ENCODE measurements at regions not wholly inside any gene's neighbourhood (a gene's known extent, or its start where the extent isn't known, plus 50 kb on each side); places are given as distances from the start of the nearest gene placed in this dataset.

- peaks cover 0 to 6% (median 0%) of the 10 kb centered on the region in 5 donors for H3K4me1 ChIP-seq (ENCODE audit: control insufficient read depth in 5 of 5, insufficient read depth in 5 of 5, low read length in 5 of 5)
- no peaks in the 10 kb centered on the region for H3K9me3 ChIP-seq (ENCODE audit: control insufficient read depth in 5 of 5, low read length in 5 of 5)
- no peak overlapping the region for H3K9ac ChIP-seq (ENCODE audit: low read length in 5 of 5)
- H3K36me3 ChIP-seq (ENCODE audit: control insufficient read depth in 5 of 5, insufficient read depth in 5 of 5, low read length in 5 of 5): no peaks in the 10 kb centered on the region
- no peak overlapping the region for H3K4me3 ChIP-seq (ENCODE audit: low read depth in 1 of 5, low read length in 5 of 5)
- H3K27ac ChIP-seq (ENCODE audit: low read depth, low read length): no peak overlapping the region
- H3K27me3 ChIP-seq (ENCODE audit: control insufficient read depth in 5 of 5, insufficient read depth in 4 of 5, low read length in 5 of 5): no peaks in the 10 kb centered on the region
Observed at GRCh38 chr6:163764565-163764964, 350.0 kb downstream of the QKI start.

- Histone ChIP-seq H3K36me3 (ENCODE audit: control insufficient read depth in 5 of 5, insufficient read depth in 5 of 5, low read length in 5 of 5) (no peaks in the 10 kb centered on the region), H3K9me3 (ENCODE audit: control insufficient read depth in 5 of 5, low read length in 5 of 5) (no peaks in the 10 kb centered on the region), H3K4me3 (ENCODE audit: low read depth in 1 of 5, low read length in 5 of 5) (no peak overlapping the region), H3K9ac (ENCODE audit: low read length in 5 of 5) (no peak overlapping the region), H3K27me3 (ENCODE audit: control insufficient read depth in 5 of 5, insufficient read depth in 4 of 5, low read length in 5 of 5) (no peaks in the 10 kb centered on the region), H3K4me1 (ENCODE audit: control insufficient read depth in 5 of 5, insufficient read depth in 5 of 5, low read length in 5 of 5) (peaks cover 0 to 6% (median 0%) of the 10 kb centered on the region in 5 donors), H3K27ac (ENCODE audit: low read depth, low read length) (no peak overlapping the region)
Observed at GRCh38 chr6:163761481-163761880, 347.0 kb downstream of the QKI start.

- no peaks in the 10 kb centered on the region for H3K36me3 ChIP-seq (ENCODE audit: control insufficient read depth in 5 of 5, insufficient read depth in 5 of 5, low read length in 5 of 5)
- no peaks in the 10 kb centered on the region for H3K27me3 ChIP-seq (ENCODE audit: control insufficient read depth in 5 of 5, insufficient read depth in 4 of 5, low read length in 5 of 5)
- H3K27ac ChIP-seq (ENCODE audit: low read depth, low read length): no peak overlapping the region
- H3K4me1 ChIP-seq (ENCODE audit: control insufficient read depth in 5 of 5, insufficient read depth in 5 of 5, low read length in 5 of 5): peaks cover 0 to 6% (median 0%) of the 10 kb centered on the region in 5 donors
- H3K4me3 ChIP-seq (ENCODE audit: low read depth in 1 of 5, low read length in 5 of 5): no peak overlapping the region
- H3K9me3 ChIP-seq (ENCODE audit: control insufficient read depth in 5 of 5, low read length in 5 of 5): no peaks in the 10 kb centered on the region
- no peak overlapping the region for H3K9ac ChIP-seq (ENCODE audit: low read length in 5 of 5)
Observed at GRCh38 chr6:163760860-163761259, 346.3 kb downstream of the QKI start.

- H3K9ac ChIP-seq (ENCODE audit: low read length in 5 of 5): no peak overlapping the region
- no peaks in the 10 kb centered on the region for H3K9me3 ChIP-seq (ENCODE audit: control insufficient read depth in 5 of 5, low read length in 5 of 5)
- no peaks in the 10 kb centered on the region for H3K36me3 ChIP-seq (ENCODE audit: control insufficient read depth in 5 of 5, insufficient read depth in 5 of 5, low read length in 5 of 5)
- H3K4me1 ChIP-seq (ENCODE audit: control insufficient read depth in 5 of 5, insufficient read depth in 5 of 5, low read length in 5 of 5): peaks cover 0 to 6% (median 4%) of the 10 kb centered on the region in 5 donors
- no peak overlapping the region for H3K27ac ChIP-seq (ENCODE audit: low read depth, low read length)
- H3K4me3 ChIP-seq (ENCODE audit: low read depth in 1 of 5, low read length in 5 of 5): no peak overlapping the region
- no peaks in the 10 kb centered on the region for H3K27me3 ChIP-seq (ENCODE audit: control insufficient read depth in 5 of 5, insufficient read depth in 4 of 5, low read length in 5 of 5)
Observed at GRCh38 chr6:163759542-163759941, 345.0 kb downstream of the QKI start.

- H3K27ac ChIP-seq (ENCODE audit: low read depth, low read length): no peak overlapping the region
- peaks cover 0 to 6% (median 4%) of the 10 kb centered on the region in 5 donors for H3K4me1 ChIP-seq (ENCODE audit: control insufficient read depth in 5 of 5, insufficient read depth in 5 of 5, low read length in 5 of 5)
- peaks cover 0 to 5% (median 4%) of the 10 kb centered on the region in 5 donors for H3K9me3 ChIP-seq (ENCODE audit: control insufficient read depth in 5 of 5, low read length in 5 of 5)
- no peaks in the 10 kb centered on the region for H3K27me3 ChIP-seq (ENCODE audit: control insufficient read depth in 5 of 5, insufficient read depth in 4 of 5, low read length in 5 of 5)
- H3K36me3 ChIP-seq (ENCODE audit: control insufficient read depth in 5 of 5, insufficient read depth in 5 of 5, low read length in 5 of 5): no peaks in the 10 kb centered on the region
- no peak overlapping the region for H3K9ac ChIP-seq (ENCODE audit: low read length in 5 of 5)
- no peak overlapping the region for H3K4me3 ChIP-seq (ENCODE audit: low read depth in 1 of 5, low read length in 5 of 5)
Observed at GRCh38 chr6:163757520-163757919, 343.0 kb downstream of the QKI start.

GRCh38 chr6:163756079-163756478, 341.6 kb downstream of the QKI start:
- Histone ChIP-seq H3K4me3 (ENCODE audit: low read depth in 1 of 5, low read length in 5 of 5) (no peak overlapping the region), H3K4me1 (ENCODE audit: control insufficient read depth in 5 of 5, insufficient read depth in 5 of 5, low read length in 5 of 5) (peaks cover 0 to 6% (median 4%) of the 10 kb centered on the region in 5 donors), H3K27ac (ENCODE audit: low read depth, low read length) (no peak overlapping the region), H3K27me3 (ENCODE audit: control insufficient read depth in 5 of 5, insufficient read depth in 4 of 5, low read length in 5 of 5) (no peaks in the 10 kb centered on the region), H3K36me3 (ENCODE audit: control insufficient read depth in 5 of 5, insufficient read depth in 5 of 5, low read length in 5 of 5) (no peaks in the 10 kb centered on the region), H3K9ac (ENCODE audit: low read length in 5 of 5) (no peak overlapping the region), H3K9me3 (ENCODE audit: control insufficient read depth in 5 of 5, low read length in 5 of 5) (peaks cover 0 to 5% (median 4%) of the 10 kb centered on the region in 5 donors)

GRCh38 chr6:163754866-163755265, 340.3 kb downstream of the QKI start:
- no peak overlapping the region for H3K4me3 ChIP-seq (ENCODE audit: low read depth in 1 of 5, low read length in 5 of 5)
- H3K4me1 ChIP-seq (ENCODE audit: control insufficient read depth in 5 of 5, insufficient read depth in 5 of 5, low read length in 5 of 5): peaks cover 0 to 6% (median 4%) of the 10 kb centered on the region in 5 donors
- H3K36me3 ChIP-seq (ENCODE audit: control insufficient read depth in 5 of 5, insufficient read depth in 5 of 5, low read length in 5 of 5): no peaks in the 10 kb centered on the region
- peaks cover 0 to 5% (median 4%) of the 10 kb centered on the region in 5 donors for H3K9me3 ChIP-seq (ENCODE audit: control insufficient read depth in 5 of 5, low read length in 5 of 5)
- no peak overlapping the region for H3K9ac ChIP-seq (ENCODE audit: low read length in 5 of 5)
- H3K27me3 ChIP-seq (ENCODE audit: control insufficient read depth in 5 of 5, insufficient read depth in 4 of 5, low read length in 5 of 5): peaks cover 0 to 4% (median 0%) of the 10 kb centered on the region in 5 donors
- no peak overlapping the region for H3K27ac ChIP-seq (ENCODE audit: low read depth, low read length)

GRCh38 chr6:163753430-163753829, 338.9 kb downstream of the QKI start:
- Histone ChIP-seq H3K4me1 (ENCODE audit: control insufficient read depth in 5 of 5, insufficient read depth in 5 of 5, low read length in 5 of 5) (peaks cover 0 to 6% (median 4%) of the 10 kb centered on the region in 5 donors), H3K27me3 (ENCODE audit: control insufficient read depth in 5 of 5, insufficient read depth in 4 of 5, low read length in 5 of 5) (peaks cover 0 to 4% (median 0%) of the 10 kb centered on the region in 5 donors), H3K27ac (ENCODE audit: low read depth, low read length) (no peak overlapping the region)

GRCh38 chr6:163752446-163752845, 337.9 kb downstream of the QKI start:
- Histone ChIP-seq H3K9me3 (ENCODE audit: control insufficient read depth in 5 of 5, low read length in 5 of 5) (peaks cover 0 to 5% (median 4%) of the 10 kb centered on the region in 5 donors), H3K27me3 (ENCODE audit: control insufficient read depth in 5 of 5, insufficient read depth in 4 of 5, low read length in 5 of 5) (peaks cover 0 to 4% (median 0%) of the 10 kb centered on the region in 5 donors), H3K9ac (ENCODE audit: low read length in 5 of 5) (no peak overlapping the region), H3K4me1 (ENCODE audit: control insufficient read depth in 5 of 5, insufficient read depth in 5 of 5, low read length in 5 of 5) (peaks cover 0 to 6% (median 4%) of the 10 kb centered on the region in 5 donors), H3K36me3 (ENCODE audit: control insufficient read depth in 5 of 5, insufficient read depth in 5 of 5, low read length in 5 of 5) (no peaks in the 10 kb centered on the region), H3K27ac (ENCODE audit: low read depth, low read length) (no peak overlapping the region), H3K4me3 (ENCODE audit: low read depth in 1 of 5, low read length in 5 of 5) (no peak overlapping the region)

More at GRCh38 chr6:163753430-163753829, 338.9 kb downstream of the QKI start:
- Histone ChIP-seq H3K9me3 (ENCODE audit: control insufficient read depth in 5 of 5, low read length in 5 of 5) (peaks cover 0 to 5% (median 4%) of the 10 kb centered on the region in 5 donors), H3K4me3 (ENCODE audit: low read depth in 1 of 5, low read length in 5 of 5) (no peak overlapping the region), H3K36me3 (ENCODE audit: control insufficient read depth in 5 of 5, insufficient read depth in 5 of 5, low read length in 5 of 5) (no peaks in the 10 kb centered on the region), H3K9ac (ENCODE audit: low read length in 5 of 5) (no peak overlapping the region)

- H3K27ac ChIP-seq (ENCODE audit: low read depth, low read length): no peak overlapping the region
Observed at GRCh38 chr6:163751032-163751525, 336.6 kb downstream of the QKI start.

More at GRCh38 chr6:163751032-163751525, 336.6 kb downstream of the QKI start:
- Histone ChIP-seq H3K4me3 (ENCODE audit: low read depth in 1 of 5, low read length in 5 of 5) (no peak overlapping the region), H3K9me3 (ENCODE audit: control insufficient read depth in 5 of 5, low read length in 5 of 5) (peaks cover 0 to 5% (median 4%) of the 10 kb centered on the region in 5 donors), H3K4me1 (ENCODE audit: control insufficient read depth in 5 of 5, insufficient read depth in 5 of 5, low read length in 5 of 5) (peaks cover 0 to 7% (median 4%) of the 10 kb centered on the region in 5 donors), H3K36me3 (ENCODE audit: control insufficient read depth in 5 of 5, insufficient read depth in 5 of 5, low read length in 5 of 5) (no peaks in the 10 kb centered on the region), H3K9ac (ENCODE audit: low read length in 5 of 5) (no peak overlapping the region), H3K27me3 (ENCODE audit: control insufficient read depth in 5 of 5, insufficient read depth in 4 of 5, low read length in 5 of 5) (peaks cover 0 to 4% (median 0%) of the 10 kb centered on the region in 5 donors)

All from subcutaneous abdominal adipose tissue (tissue), 5 donors.